ENCODE measurements at regions not wholly inside any gene's neighbourhood (a gene's known extent, or its start where the extent isn't known, plus 50 kb on each side); places are given as distances from the start of the nearest gene placed in this dataset.

GRCh38 chr2:126774290-126774689 lies 118.3 kb downstream of the GYPC start:
- no peaks in the 10 kb centered on the region for H3K36me3 ChIP-seq (ENCODE audit: control insufficient read depth in 4 of 4, insufficient read depth in 4 of 4, low read length in 4 of 4)
- 96 to 97% methylated on average over 6 of the region's 6 CpGs for WGBS, 2 donors
- ATAC-seq (ENCODE audit: insufficient read depth, low FRiP score), result no peak

GRCh38 chr2:126774761-126775160 lies 118.8 kb downstream of the GYPC start:
- ATAC-seq (ENCODE audit: insufficient read depth, low FRiP score), result no peak
- WGBS, 2 donors, result 91 to 92% methylated on average over 7 of the region's 7 CpGs
- DNase-seq, result no peak

More at GRCh38 chr2:126774290-126774689, 118.3 kb downstream of the GYPC start:
- no peak overlapping the region for H3K27ac ChIP-seq (ENCODE audit: low read depth in 1 of 2, low read length in 1 of 2)
- H3K27me3 ChIP-seq (ENCODE audit: control insufficient read depth in 3 of 3, insufficient read depth in 3 of 3, low read length in 2 of 3), result no peaks in the 10 kb centered on the region
- H3K4me3 ChIP-seq, result no peak overlapping the region
- peaks cover 0 to 5% (median 0%) of the 10 kb centered on the region in 5 donors for H3K4me1 ChIP-seq (ENCODE audit: control insufficient read depth in 5 of 5, insufficient read depth in 5 of 5, low read length in 5 of 5)
- DNase-seq, result no peak
- H3K9me3 ChIP-seq (ENCODE audit: control insufficient read depth in 4 of 4, insufficient read depth in 3 of 4, low read length in 3 of 4), result peaks cover 0 to 2% (median 0%) of the 10 kb centered on the region in 4 donors
- no peak for TF ChIP-seq CTCF (IDR thresholded peaks at IDR 0.05; ENCODE audit: control extremely low read depth, extremely low read depth)
- H3K9ac ChIP-seq (ENCODE audit: insufficient read depth in 1 of 2, low read length in 2 of 2), result no peak overlapping the region

GRCh38 chr2:126775300-126775985 lies 119.5 kb downstream of the GYPC start:
- peaks cover 0 to 5% (median 0%) of the 10 kb centered on the region in 5 donors for H3K4me1 ChIP-seq (ENCODE audit: control insufficient read depth in 5 of 5, insufficient read depth in 5 of 5, low read length in 5 of 5)
- H3K9me3 ChIP-seq (ENCODE audit: control insufficient read depth in 4 of 4, insufficient read depth in 3 of 4, low read length in 3 of 4), result peaks cover 0 to 2% (median 0%) of the 10 kb centered on the region in 4 donors
- no peak overlapping the region for H3K4me3 ChIP-seq
- no peaks in the 10 kb centered on the region for H3K27me3 ChIP-seq (ENCODE audit: control insufficient read depth in 3 of 3, insufficient read depth in 3 of 3, low read length in 2 of 3)
- ATAC-seq (ENCODE audit: insufficient read depth, low FRiP score), result no peak
- H3K9ac ChIP-seq (ENCODE audit: insufficient read depth in 1 of 2, low read length in 2 of 2), result no peak overlapping the region
- 87% methylated on average over 10 of the region's 10 CpGs for WGBS, 2 donors
- TF ChIP-seq CTCF (IDR thresholded peaks at IDR 0.05; ENCODE audit: control extremely low read depth, extremely low read depth), result no peak
- no peak overlapping the region for H3K27ac ChIP-seq (ENCODE audit: low read depth in 1 of 2, low read length in 1 of 2)
- DNase-seq, result no peak
- no peaks in the 10 kb centered on the region for H3K36me3 ChIP-seq (ENCODE audit: control insufficient read depth in 4 of 4, insufficient read depth in 4 of 4, low read length in 4 of 4)

More at GRCh38 chr2:126774761-126775160, 118.8 kb downstream of the GYPC start:
- TF ChIP-seq CTCF (IDR thresholded peaks at IDR 0.05; ENCODE audit: control extremely low read depth, extremely low read depth), result no peak
- H3K27ac ChIP-seq (ENCODE audit: low read depth in 1 of 2, low read length in 1 of 2), result no peak overlapping the region
- peaks cover 0 to 2% (median 0%) of the 10 kb centered on the region in 4 donors for H3K9me3 ChIP-seq (ENCODE audit: control insufficient read depth in 4 of 4, insufficient read depth in 3 of 4, low read length in 3 of 4)
- H3K4me1 ChIP-seq (ENCODE audit: control insufficient read depth in 5 of 5, insufficient read depth in 5 of 5, low read length in 5 of 5), result peaks cover 0 to 5% (median 0%) of the 10 kb centered on the region in 5 donors
- no peak overlapping the region for H3K9ac ChIP-seq (ENCODE audit: insufficient read depth in 1 of 2, low read length in 2 of 2)
- H3K4me3 ChIP-seq, result no peak overlapping the region
- no peaks in the 10 kb centered on the region for H3K27me3 ChIP-seq (ENCODE audit: control insufficient read depth in 3 of 3, insufficient read depth in 3 of 3, low read length in 2 of 3)
- H3K36me3 ChIP-seq (ENCODE audit: control insufficient read depth in 4 of 4, insufficient read depth in 4 of 4, low read length in 4 of 4), result no peaks in the 10 kb centered on the region

All from lung (tissue), 11 donors.